KOPT-K1 (cell line): ENCODE measurements at regions not wholly inside any gene's neighbourhood (a gene's known extent, or its start where the extent isn't known, plus 50 kb on each side); places are given as distances from the start of the nearest gene placed in this dataset.
A peak's percentile ranks its signal among the peaks of the same experiment; 100 is the strongest.

Experiments
- H3K27ac ChIP-seq: fragments of 200-600 bp; sonication (generic); 2 replicates; pipeline ENCODE4 v1.5.1; 2016; ENCODE audit warnings: antibody characterized with exemption, mild to moderate bottlenecking, low read depth, low read length; ENCODE audit not compliant: poor library complexity, severe bottlenecking
- H3K36me3 ChIP-seq: fragments of 200-600 bp; sonication (generic); 2 replicates; pipeline ENCODE4 v1.5.1; 2017; ENCODE audit warnings: antibody characterized with exemption, mild to moderate bottlenecking, low read length, moderate library complexity; ENCODE audit not compliant: insufficient read depth
- H3K9me3 ChIP-seq: fragments of 200-600 bp; sonication (generic); 2 replicates; pipeline ENCODE4 v1.5.1; 2017; ENCODE audit warnings: antibody characterized with exemption, low read length, mild to moderate bottlenecking; ENCODE audit not compliant: insufficient read depth, poor library complexity, severe bottlenecking

GRCh38 chr2:176552501-176553135, 283.4 kb downstream of the MTX2 start:
- Histone ChIP-seq H3K27ac (no peak overlapping the region), H3K9me3 (no peaks in the 10 kb centered on the region), H3K36me3 (no peaks in the 10 kb centered on the region)

DNA sequence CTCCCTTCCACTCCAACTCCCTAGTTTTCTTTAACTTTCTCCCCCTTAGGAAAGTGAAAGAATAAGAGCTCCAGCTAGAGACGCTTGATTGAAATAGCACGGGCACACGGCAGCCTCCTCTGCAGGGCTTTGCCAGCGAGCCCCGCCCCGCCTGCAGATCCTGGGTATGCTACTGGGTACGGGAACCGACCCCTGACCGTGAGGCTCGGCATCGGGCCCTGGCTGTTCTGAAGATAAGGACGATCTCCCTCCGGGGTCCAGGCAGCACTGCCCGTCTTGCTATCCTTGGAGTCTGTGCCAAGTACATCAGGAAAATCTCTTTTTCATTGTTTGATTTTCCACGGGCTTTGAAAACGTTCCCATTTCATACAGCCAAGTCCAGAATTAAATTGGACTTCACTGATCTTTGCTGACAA, 284.5 kb downstream of the MTX2 start:
- peak overlapping the region; percentile 15 for H3K27ac ChIP-seq
- no peaks in the 10 kb centered on the region for H3K36me3 ChIP-seq
- H3K9me3 ChIP-seq: no peaks in the 10 kb centered on the region

GRCh38 chr2:176554101-176555048, 285.1 kb downstream of the MTX2 start:
- Histone ChIP-seq H3K27ac (peak overlapping the region; percentile 15), H3K9me3 (no peaks in the 10 kb centered on the region), H3K36me3 (no peaks in the 10 kb centered on the region)

DNA sequence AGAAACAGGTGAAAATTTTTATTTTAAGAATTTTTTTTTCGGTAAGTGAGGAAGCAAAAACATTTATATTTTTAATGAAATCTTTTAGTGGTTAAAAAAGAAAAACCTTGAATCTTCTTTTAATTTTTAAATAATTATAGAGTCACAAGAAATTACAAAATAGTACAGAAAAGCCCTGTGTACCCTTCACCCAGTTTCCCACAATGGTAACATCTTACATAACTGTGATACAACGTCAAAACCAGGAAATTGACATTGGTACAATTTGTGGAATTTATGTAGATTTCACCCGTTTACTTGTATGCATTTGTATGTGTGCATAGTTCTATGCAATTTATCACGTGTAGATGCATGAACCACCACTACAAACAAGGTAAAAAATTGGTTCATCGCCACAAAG, 285.9 kb downstream of the MTX2 start:
- Histone ChIP-seq H3K27ac (no peak overlapping the region), H3K9me3 (no peaks in the 10 kb centered on the region), H3K36me3 (no peaks in the 10 kb centered on the region)

DNA sequence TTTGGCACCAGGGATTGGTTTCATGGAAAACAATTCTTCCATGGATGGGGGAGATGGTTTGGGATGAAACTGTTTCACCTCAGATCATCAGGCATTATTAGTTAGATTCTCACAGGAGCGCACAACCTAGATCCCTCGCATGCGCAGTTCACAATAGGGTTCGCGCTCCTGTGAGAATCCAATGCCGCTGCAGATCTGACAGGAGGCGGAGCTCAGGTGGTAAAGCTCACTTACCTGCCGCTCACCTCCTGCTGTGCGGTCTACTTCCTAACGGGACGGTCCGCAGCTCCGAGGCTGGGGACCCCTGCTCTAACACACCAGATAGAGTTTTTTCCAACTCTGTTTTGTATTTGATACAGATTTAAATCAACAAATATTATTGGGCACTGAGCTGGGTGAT, 286.5 kb downstream of the MTX2 start:
- H3K27ac ChIP-seq: no peak overlapping the region

DNA sequence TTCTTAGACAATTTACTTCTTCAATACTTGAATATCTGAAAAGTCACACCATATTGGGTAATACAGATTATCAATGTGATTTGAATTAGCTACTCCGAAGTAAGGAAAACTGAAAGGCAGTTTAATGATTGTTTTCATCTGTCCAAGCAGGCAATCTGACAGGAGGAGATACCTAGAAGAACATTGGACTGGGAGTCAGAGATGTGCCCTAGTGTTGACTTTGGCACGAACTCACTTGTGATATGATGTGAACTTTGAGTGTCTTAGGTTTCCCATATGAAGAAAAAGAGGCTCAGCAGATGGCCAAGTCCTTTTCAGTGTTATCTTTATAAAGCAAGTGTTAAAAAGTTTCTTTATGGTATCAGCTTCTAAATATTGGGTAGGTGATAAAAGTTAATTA, 287.1 kb downstream of the MTX2 start:
- no peak overlapping the region for H3K27ac ChIP-seq

More for the DNA sequence above, 286.5 kb downstream of the MTX2 start:
- no peaks in the 10 kb centered on the region for H3K36me3 ChIP-seq
- no peaks in the 10 kb centered on the region for H3K9me3 ChIP-seq

DNA sequence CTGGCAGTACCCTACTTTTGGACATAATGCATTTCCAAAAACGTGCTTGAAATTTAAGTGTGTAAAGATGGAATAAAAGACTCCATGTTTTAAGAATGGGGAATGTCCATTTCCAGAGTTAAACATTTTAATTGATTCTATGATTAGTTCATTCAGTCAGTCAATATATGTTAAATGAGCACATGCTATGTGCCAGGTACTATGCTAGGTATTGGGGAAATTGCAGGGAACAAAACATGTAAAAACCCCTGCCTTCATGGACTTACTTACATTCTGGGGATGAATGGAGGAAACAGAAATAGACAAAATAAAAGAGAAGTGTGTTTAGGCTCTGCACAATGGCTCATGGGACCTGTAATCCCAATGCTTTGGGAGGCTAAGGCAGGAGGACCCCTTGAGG, 288.6 kb downstream of the MTX2 start:
- Histone ChIP-seq H3K27ac (no peak overlapping the region), H3K36me3 (no peaks in the 10 kb centered on the region), H3K9me3 (no peaks in the 10 kb centered on the region)

More for the DNA sequence above, 287.1 kb downstream of the MTX2 start:
- no peaks in the 10 kb centered on the region for H3K36me3 ChIP-seq
- no peaks in the 10 kb centered on the region for H3K9me3 ChIP-seq

- Histone ChIP-seq H3K27ac (no peak overlapping the region), H3K9me3 (no peaks in the 10 kb centered on the region), H3K36me3 (no peaks in the 10 kb centered on the region)
These were observed 289.4 kb downstream of the MTX2 start for GRCh38 chr2:176558574-176559140.

GRCh38 chr2:176560296-176560695, 291.1 kb downstream of the MTX2 start:
- H3K36me3 ChIP-seq: no peaks in the 10 kb centered on the region
- H3K27ac ChIP-seq: no peak overlapping the region
- H3K9me3 ChIP-seq: no peaks in the 10 kb centered on the region

DNA sequence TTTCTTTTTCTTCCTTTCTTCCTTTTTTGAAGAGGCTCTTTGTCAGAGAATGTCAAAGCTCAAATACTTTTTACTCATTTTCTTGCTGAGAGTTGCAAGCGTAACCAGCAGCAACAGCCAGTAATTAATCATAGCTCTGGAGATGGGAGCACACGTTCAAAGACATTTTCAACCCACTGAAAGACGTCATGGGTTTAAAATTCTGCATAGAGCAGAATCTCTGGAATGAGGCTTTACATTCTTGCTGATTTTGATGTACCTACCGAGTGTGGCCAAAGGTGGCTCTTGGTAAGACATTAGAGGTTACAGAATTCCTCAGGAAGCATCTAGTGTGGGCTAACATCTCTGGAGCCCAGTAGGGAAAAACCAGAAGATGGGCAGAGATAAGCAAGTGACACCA, 292.5 kb downstream of the MTX2 start:
- H3K9me3 ChIP-seq: no peaks in the 10 kb centered on the region
- no peak overlapping the region for H3K27ac ChIP-seq
- H3K36me3 ChIP-seq: no peaks in the 10 kb centered on the region

GRCh38 chr2:176562359-176563078, 293.3 kb downstream of the MTX2 start:
- H3K36me3 ChIP-seq: no peaks in the 10 kb centered on the region
- no peak overlapping the region for H3K27ac ChIP-seq
- no peaks in the 10 kb centered on the region for H3K9me3 ChIP-seq

DNA sequence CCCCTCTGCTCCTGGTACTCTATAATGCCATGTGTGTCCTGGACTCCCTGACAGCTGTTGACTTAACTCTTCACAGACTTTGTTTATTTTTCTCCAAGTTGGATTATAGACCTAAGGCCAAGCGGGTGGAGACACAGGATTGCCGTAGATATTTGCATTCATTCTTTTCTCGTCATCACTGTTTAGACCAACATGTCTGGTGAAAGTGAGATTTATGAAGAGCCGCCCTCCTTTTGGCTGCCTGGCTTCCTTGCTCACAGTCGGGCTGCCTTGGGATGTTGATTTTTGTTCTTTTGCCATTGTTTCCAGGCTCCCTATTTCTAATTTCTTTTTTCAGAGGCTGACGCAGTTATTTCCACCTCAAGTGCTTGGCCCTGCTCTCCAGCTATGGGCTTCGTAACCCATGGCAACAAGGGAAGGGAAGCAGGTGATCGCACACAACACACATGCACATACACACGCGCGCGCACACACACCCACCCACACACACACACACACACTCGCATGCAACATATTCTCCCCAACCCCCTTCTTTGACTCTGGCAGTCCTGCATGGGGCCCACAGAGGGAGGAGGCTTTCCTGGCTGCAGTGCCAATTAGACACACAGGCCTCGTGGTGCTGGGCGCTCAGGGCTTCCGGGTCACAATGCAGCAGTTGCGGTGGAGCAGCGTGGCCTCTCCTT, 296.5 kb downstream of the MTX2 start:
- Histone ChIP-seq H3K36me3 (no peaks in the 10 kb centered on the region), H3K9me3 (no peaks in the 10 kb centered on the region), H3K27ac (no peak overlapping the region)

DNA sequence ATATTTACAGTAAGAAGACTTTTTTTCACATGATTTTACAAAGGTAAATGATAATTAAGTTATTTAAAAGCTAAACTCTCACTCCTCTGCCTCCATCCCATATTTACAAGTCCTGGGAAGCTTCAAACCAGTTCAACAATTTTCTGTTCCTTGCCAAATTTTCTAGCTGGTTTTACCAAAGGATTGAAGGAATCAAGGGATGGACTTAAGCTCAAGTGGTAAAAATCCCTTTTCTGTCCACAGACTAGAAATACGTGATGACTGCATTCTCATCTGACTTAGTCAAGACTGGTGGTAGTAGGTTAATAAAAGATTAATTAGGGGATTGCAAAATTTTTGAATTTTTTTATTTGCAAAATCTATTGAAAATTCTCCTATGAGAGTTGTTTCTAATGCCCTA, 297.3 kb downstream of the MTX2 start:
- H3K9me3 ChIP-seq: no peaks in the 10 kb centered on the region
- H3K36me3 ChIP-seq: no peaks in the 10 kb centered on the region
- H3K27ac ChIP-seq: no peak overlapping the region

DNA sequence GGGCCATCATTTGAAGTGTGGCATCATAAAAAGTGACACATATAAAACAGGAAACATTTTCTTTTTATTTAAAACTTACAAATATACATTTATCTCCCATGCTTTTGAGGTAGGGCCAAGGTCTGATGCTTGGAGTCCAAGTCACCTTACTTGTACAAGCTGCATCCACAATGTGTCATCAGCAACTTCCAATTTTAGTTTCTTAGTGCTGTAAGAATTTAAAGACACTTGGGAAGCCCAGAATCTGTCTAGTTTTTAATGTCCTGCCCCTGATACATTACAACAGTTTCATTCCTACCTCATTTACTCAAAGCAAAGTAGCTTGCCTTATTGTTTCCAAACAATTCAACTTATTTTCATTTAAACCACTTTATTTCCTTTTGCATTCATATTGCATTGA, 297.7 kb downstream of the MTX2 start:
- H3K9me3 ChIP-seq: no peaks in the 10 kb centered on the region
- H3K36me3 ChIP-seq: no peaks in the 10 kb centered on the region
- H3K27ac ChIP-seq: no peak overlapping the region
